ENCODE measurements at regions not wholly inside any gene's neighbourhood (a gene's known extent, or its start where the extent isn't known, plus 50 kb on each side); places are given as distances from the start of the nearest gene placed in this dataset.

DNA sequence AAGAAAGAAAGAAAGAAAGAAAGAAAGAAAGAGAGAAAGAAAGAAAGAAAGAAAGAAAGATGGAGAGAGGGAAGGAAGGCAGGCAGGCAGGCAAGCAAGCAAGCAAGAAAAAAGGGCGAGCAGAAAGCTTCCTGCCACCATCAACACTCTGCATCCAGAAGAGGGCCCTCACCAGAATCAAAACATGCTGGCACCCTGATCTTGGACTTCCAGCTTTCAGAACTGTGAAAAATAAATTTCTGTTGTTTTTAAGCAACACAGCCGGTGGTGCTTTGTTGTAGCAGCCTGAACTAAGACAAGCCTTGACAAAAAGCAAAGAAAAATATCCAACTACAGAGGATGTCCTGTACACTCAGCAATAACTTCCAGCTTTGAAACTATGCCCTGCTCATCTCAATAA lies 401.7 kb downstream of the LRATD1 start:
- H3K9me3 Mint-ChIP-seq (ENCODE audit: low read depth), result peaks cover 3% of the 10 kb centered on the region
- H3K27ac Mint-ChIP-seq (ENCODE audit: unreplicated experiment), result no peak overlapping the region
- H3K4me3 Mint-ChIP-seq (ENCODE audit: unreplicated experiment), result no peak overlapping the region
- no peaks in the 10 kb centered on the region for H3K36me3 Mint-ChIP-seq (ENCODE audit: low read depth)
- H3K27me3 Mint-ChIP-seq (ENCODE audit: low read depth), result peaks cover 7% of the 10 kb centered on the region
- TF ChIP-seq, protein P1, sequence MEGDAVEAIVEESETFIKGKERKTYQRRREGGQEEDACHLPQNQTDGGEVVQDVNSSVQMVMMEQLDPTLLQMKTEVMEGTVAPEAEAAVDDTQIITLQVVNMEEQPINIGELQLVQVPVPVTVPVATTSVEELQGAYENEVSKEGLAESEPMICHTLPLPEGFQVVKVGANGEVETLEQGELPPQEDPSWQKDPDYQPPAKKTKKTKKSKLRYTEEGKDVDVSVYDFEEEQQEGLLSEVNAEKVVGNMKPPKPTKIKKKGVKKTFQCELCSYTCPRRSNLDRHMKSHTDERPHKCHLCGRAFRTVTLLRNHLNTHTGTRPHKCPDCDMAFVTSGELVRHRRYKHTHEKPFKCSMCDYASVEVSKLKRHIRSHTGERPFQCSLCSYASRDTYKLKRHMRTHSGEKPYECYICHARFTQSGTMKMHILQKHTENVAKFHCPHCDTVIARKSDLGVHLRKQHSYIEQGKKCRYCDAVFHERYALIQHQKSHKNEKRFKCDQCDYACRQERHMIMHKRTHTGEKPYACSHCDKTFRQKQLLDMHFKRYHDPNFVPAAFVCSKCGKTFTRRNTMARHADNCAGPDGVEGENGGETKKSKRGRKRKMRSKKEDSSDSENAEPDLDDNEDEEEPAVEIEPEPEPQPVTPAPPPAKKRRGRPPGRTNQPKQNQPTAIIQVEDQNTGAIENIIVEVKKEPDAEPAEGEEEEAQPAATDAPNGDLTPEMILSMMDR (IDR thresholded peaks at IDR 0.05), result no peak
- no peak for DNase-seq (ENCODE audit: low spot score)
- H3K4me1 Mint-ChIP-seq (ENCODE audit: low read depth), result no peaks in the 10 kb centered on the region

DNA sequence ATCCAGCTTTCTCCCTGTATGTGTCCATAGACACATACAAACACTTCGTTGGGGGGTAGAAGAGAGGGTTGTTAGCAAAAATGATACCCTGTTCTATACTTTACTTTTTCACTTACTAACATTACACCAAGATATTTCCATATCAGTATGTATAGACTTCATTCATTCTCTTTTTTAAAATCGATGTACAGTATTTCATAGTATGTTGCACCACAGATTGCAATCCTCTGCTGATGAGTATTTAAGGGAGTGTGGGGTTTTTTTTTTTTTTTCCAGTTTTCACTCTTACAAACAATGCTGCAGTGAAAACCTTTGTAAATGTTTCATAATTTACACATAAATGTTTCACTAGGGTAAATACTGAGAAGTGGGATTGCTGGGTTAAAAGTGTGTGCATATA lies 402.3 kb downstream of the LRATD1 start:
- peaks cover 7% of the 10 kb centered on the region for H3K27me3 Mint-ChIP-seq (ENCODE audit: low read depth)
- no peaks in the 10 kb centered on the region for H3K4me1 Mint-ChIP-seq (ENCODE audit: low read depth)
- TF ChIP-seq, protein P1 (IDR thresholded peaks at IDR 0.05), result no peak
- H3K27ac Mint-ChIP-seq (ENCODE audit: unreplicated experiment), result no peak overlapping the region
- no peak for DNase-seq (ENCODE audit: low spot score)
- peaks cover 3% of the 10 kb centered on the region for H3K9me3 Mint-ChIP-seq (ENCODE audit: low read depth)
- no peak overlapping the region for H3K4me3 Mint-ChIP-seq (ENCODE audit: unreplicated experiment)
- H3K36me3 Mint-ChIP-seq (ENCODE audit: low read depth), result no peaks in the 10 kb centered on the region

DNA sequence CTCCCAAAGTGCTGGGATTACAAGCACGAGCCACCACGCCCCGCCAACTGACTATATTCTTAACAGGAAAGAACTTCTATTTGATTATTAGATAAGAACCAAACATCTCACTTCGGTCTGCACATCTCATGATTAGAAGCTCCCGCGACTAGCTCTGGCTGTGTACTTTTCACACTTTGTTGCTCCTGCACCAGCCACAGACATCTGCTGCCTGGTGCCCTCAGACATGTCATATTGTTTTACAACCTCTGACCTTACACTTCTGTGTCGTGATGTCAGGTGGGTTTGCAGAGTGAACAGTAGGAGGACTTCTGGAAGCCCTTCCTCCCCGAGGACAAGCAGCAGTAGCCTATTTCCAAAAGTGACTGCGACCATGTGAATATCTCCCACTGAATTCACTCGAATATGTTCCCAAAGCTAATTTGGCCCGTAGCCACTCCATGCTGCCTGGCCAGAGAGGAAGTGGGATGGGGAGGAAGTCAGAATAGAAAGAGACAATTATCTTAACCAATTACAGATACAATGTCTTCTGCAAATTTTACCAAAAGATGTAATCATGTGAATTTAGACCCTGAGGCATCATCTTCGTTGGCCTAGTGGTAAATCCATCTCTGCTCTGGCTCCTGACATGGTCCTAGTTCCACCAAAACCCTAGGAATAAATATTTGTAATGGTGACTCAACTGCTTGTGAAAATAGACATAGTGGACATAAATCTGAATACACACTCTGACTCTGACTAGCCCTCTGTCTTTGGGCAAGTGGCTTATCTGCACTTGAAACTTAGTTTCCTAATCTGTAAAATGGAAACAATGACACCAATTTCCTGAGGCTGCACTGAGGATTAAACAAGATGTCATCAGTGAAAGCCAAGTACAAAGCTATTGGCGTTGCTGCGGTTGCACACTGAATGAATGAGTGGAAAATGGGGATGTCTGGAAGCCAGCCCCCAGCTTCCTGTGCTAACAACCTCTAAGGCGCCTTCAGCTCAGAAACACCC lies 406.1 kb downstream of the LRATD1 start:
- TF ChIP-seq, protein P1 (IDR thresholded peaks at IDR 0.05), result no peak
- Mint-ChIP-seq H3K27me3 (ENCODE audit: low read depth) (peaks cover under 1% of the 10 kb centered on the region), H3K4me3 (ENCODE audit: unreplicated experiment) (no peak overlapping the region), H3K4me1 (ENCODE audit: low read depth) (peaks cover 12% of the 10 kb centered on the region), H3K27ac (ENCODE audit: unreplicated experiment) (no peak overlapping the region), H3K36me3 (ENCODE audit: low read depth) (no peaks in the 10 kb centered on the region), H3K9me3 (ENCODE audit: low read depth) (peaks cover 3% of the 10 kb centered on the region)
- no peak for DNase-seq (ENCODE audit: low spot score)

DNA sequence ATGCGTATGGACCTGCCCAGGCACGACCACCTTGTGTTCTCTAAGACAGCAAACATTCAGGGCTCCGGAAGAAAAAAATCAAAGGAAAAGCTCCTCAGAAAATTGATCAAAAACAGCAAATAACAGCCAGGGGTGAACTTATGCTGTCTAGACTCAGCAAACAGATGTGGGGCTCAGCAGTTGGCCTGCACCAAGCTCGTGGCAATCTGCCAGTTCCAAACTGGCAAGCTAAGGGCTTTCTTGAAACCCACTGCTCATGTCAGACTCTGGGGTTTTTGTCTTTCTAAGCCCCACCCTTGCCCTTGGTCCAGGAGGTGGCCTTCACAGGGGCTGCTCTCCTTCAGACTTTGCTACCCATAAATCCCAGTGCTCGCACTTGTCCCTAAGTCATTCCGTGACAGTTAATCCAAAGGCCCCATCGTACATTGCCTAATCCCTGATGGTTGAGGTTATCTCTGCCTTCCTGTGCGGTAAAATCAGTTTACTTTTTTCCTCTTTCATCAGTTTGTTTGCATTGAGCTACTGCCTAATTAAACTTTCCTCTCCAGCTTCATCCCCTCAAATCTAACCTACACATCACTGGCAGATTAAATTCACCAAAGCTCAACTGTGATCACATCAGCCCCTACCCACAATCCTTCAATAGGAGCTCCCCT lies 408.0 kb downstream of the LRATD1 start:
- DNase-seq (ENCODE audit: low spot score), result no peak
- H3K9me3 Mint-ChIP-seq (ENCODE audit: low read depth), result peaks cover 1% of the 10 kb centered on the region
- TF ChIP-seq, protein P1 (IDR thresholded peaks at IDR 0.05), result no peak
- peaks cover 2% of the 10 kb centered on the region for H3K27me3 Mint-ChIP-seq (ENCODE audit: low read depth)
- no peak overlapping the region for H3K27ac Mint-ChIP-seq (ENCODE audit: unreplicated experiment)
- H3K4me1 Mint-ChIP-seq (ENCODE audit: low read depth), result peaks cover 12% of the 10 kb centered on the region
- no peaks in the 10 kb centered on the region for H3K36me3 Mint-ChIP-seq (ENCODE audit: low read depth)
- H3K4me3 Mint-ChIP-seq (ENCODE audit: unreplicated experiment), result no peak overlapping the region

DNA sequence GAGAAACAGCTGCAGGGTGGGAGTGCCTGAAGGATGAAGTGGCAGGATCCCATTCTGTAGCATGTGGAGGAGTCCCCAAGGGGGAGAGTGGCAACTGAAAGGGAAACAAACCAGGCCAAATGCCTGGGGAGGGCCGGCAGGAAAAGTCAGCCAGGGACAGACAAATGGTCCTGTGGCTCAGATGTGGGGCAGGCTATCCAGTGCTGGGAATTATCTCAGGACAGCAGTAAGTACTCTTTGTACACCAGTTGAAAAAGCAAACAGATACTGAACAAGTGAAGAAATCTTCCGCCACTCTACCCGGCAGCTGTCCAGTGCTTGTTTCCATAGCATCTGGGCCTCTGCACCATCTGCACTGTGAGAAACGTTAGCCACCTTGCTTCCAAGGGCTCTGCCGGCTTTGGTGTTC lies 408.9 kb downstream of the LRATD1 start:
- Mint-ChIP-seq H3K4me3 (ENCODE audit: unreplicated experiment) (no peak overlapping the region), H3K27ac (ENCODE audit: unreplicated experiment) (no peak overlapping the region)

More for the DNA sequence above, 408.9 kb downstream of the LRATD1 start:
- no peak for DNase-seq (ENCODE audit: low spot score)
- Mint-ChIP-seq H3K9me3 (ENCODE audit: low read depth) (no peaks in the 10 kb centered on the region), H3K36me3 (ENCODE audit: low read depth) (no peaks in the 10 kb centered on the region), H3K4me1 (ENCODE audit: low read depth) (peaks cover 12% of the 10 kb centered on the region), H3K27me3 (ENCODE audit: low read depth) (peaks cover 2% of the 10 kb centered on the region)
- TF ChIP-seq, protein P1 (IDR thresholded peaks at IDR 0.05), result no peak

All from chondrocyte (in vitro differentiated cells).